IMR-90 (cell line): ENCODE measurements at regions not wholly inside any gene's neighbourhood (a gene's known extent, or its start where the extent isn't known, plus 50 kb on each side); places are given as distances from the start of the nearest gene placed in this dataset.

ENCODE experiments used
- ATAC-seq: fragments of 200-7000 bp; cut with Tn5 transposase; 2 replicates; pipeline ENCODE4 v1.9.1; 2020; ENCODE audit warnings: low read depth, mild to moderate bottlenecking, moderate library complexity
- BruUV-seq: library from RNA; stranded (reverse); fragments of 400-500 nt; replicated peaks from 2 replicates; lab custom pipeline; 2021; lab: Mats Ljungman, UMichigan
- CTCF ChIA-PET: fragments of 300-600 bp; formaldehyde crosslinking; extraction: SDS; loops from one replicate; lab custom pipeline; 2021; ENCODE audit warnings: antibody characterized with exemption; lab: Yijun Ruan, JAX
- POLR2A ChIA-PET: fragments of 300-600 bp; sonication (Branson Sonifier 250); formaldehyde crosslinking; loops from one replicate; lab custom pipeline; 2022; ENCODE audit warnings: antibody characterized with exemption; ENCODE audit not compliant: unreplicated experiment; lab: Charles Lee
- DNase-seq: peaks from one replicate; pipeline ENCODE4 v3.0.0; 2013
- H2AFZ ChIP-seq: replicated peaks from 2 replicates; pipeline ENCODE3; 2013; ENCODE audit warnings: low read length, mild to moderate bottlenecking; ENCODE audit not compliant: poor library complexity
- H2AK5ac ChIP-seq: 2 replicates; pipeline ENCODE4 v1.6.1; 2013; ENCODE audit warnings: low read depth, low read length, inconsistent platforms
- H2AK9ac ChIP-seq: replicated peaks from 2 replicates; pipeline ENCODE3; 2013; ENCODE audit warnings: mild to moderate bottlenecking, low read depth, low read length, moderate library complexity; ENCODE audit not compliant: poor library complexity
- H2BK120ac ChIP-seq: 2 replicates; pipeline ENCODE4 v1.6.1; 2013; ENCODE audit warnings: low read depth, low read length, inconsistent platforms
- H2BK15ac ChIP-seq: 3 replicates; pipeline ENCODE4 v1.6.1; 2013; ENCODE audit warnings: low read depth, low read length, inconsistent platforms
- H2BK20ac ChIP-seq: 2 replicates; pipeline ENCODE4 v1.6.1; 2013; ENCODE audit warnings: low read depth, mild to moderate bottlenecking, inconsistent platforms, low read length, moderate library complexity
- H2BK5ac ChIP-seq: 2 replicates; pipeline ENCODE4 v1.6.1; 2013; ENCODE audit warnings: mild to moderate bottlenecking, low read depth, low read length, inconsistent platforms; ENCODE audit not compliant: poor library complexity, severe bottlenecking
- H3K14ac ChIP-seq: replicated peaks from 2 replicates; pipeline ENCODE4 v1.6.1; 2013; ENCODE audit warnings: low read depth, low read length, inconsistent platforms
- H3K18ac ChIP-seq: 2 replicates; pipeline ENCODE4 v1.6.1; 2013; ENCODE audit warnings: low read depth, low read length, control low read depth
- H3K23ac ChIP-seq: 2 replicates; pipeline ENCODE4 v1.6.1; 2013; ENCODE audit warnings: low read depth, low read length, inconsistent platforms
- H3K27ac ChIP-seq: 2 replicates; pipeline ENCODE4 v1.5.1; 2013; ENCODE audit warnings: mild to moderate bottlenecking, control low read depth, low read length; ENCODE audit not compliant: insufficient read depth
- H3K27me3 ChIP-seq: 2 replicates; pipeline ENCODE4 v1.6.1; 2013; ENCODE audit warnings: low read length; ENCODE audit not compliant: control insufficient read depth, insufficient read depth
- H3K36me3 ChIP-seq: 2 replicates; pipeline ENCODE4 v1.6.1; 2013; ENCODE audit warnings: low read length, mixed read lengths; ENCODE audit not compliant: control insufficient read depth, insufficient read depth
- H3K4ac ChIP-seq: 2 replicates; pipeline ENCODE4 v1.6.1; 2013; ENCODE audit warnings: low read depth, low read length, inconsistent platforms
- H3K4me1 ChIP-seq: 2 replicates; pipeline ENCODE4 v1.6.1; 2013; ENCODE audit warnings: low read length, mixed read lengths; ENCODE audit not compliant: control insufficient read depth, insufficient read depth
- H3K4me2 ChIP-seq: 2 replicates; pipeline ENCODE4 v1.6.1; 2013; ENCODE audit warnings: low read depth, mild to moderate bottlenecking, control low read depth, low read length, moderate library complexity
- H3K4me3 ChIP-seq: 2 replicates; pipeline ENCODE4 v1.5.1; 2013; ENCODE audit warnings: low read depth, mild to moderate bottlenecking, control low read depth, low read length, moderate library complexity; ENCODE audit not compliant: insufficient read depth
- H3K56ac ChIP-seq: 2 replicates; pipeline ENCODE4 v1.6.1; 2013; ENCODE audit warnings: low read length, inconsistent platforms; ENCODE audit not compliant: insufficient read depth; ENCODE audit errors: extremely low read depth
- H3K79me1 ChIP-seq, 2 experiments: 2 replicates each; pipeline ENCODE4 v1.6.1; 2013; ENCODE audit warnings: low read length in 2 of 2, inconsistent platforms in 1 of 2, low read depth in 1 of 2
- H3K9ac ChIP-seq: 2 replicates; pipeline ENCODE4 v1.6.1; 2013; ENCODE audit warnings: low read depth, low read length, control low read depth
- H3K9me1 ChIP-seq: 2 replicates; pipeline ENCODE4 v1.6.1; 2013; ENCODE audit warnings: low read length, inconsistent platforms; ENCODE audit not compliant: insufficient read depth
- H3K9me3 ChIP-seq: 2 replicates; pipeline ENCODE4 v1.6.1; 2013; ENCODE audit warnings: low read length; ENCODE audit not compliant: control insufficient read depth, insufficient read depth
- H4K20me1 ChIP-seq: 2 replicates; pipeline ENCODE4 v1.6.1; 2013; ENCODE audit warnings: low read length, inconsistent platforms; ENCODE audit not compliant: insufficient read depth
- H4K5ac ChIP-seq: 2 replicates; pipeline ENCODE4 v1.6.1; 2013; ENCODE audit warnings: mild to moderate bottlenecking, low read depth, low read length, control low read depth
- H4K8ac ChIP-seq, 2 experiments: 2 replicates each; pipeline ENCODE4 v1.6.1; 2013; ENCODE audit warnings: low read depth in 2 of 2, low read length in 2 of 2, control low read depth in 1 of 2, inconsistent platforms in 1 of 2
- H4K91ac ChIP-seq: 2 replicates; pipeline ENCODE4 v1.6.1; 2013; ENCODE audit warnings: low read depth, low read length, inconsistent platforms; ENCODE audit not compliant: insufficient read depth
- RAD21 ChIP-seq: IDR thresholded peaks from 2 replicates; pipeline ENCODE4 v1.6.1; 2012; ENCODE audit warnings: low read length, improper control_type of control experiment
- RCOR1 ChIP-seq: IDR thresholded peaks from 2 replicates; pipeline ENCODE4 v1.6.1; 2012; ENCODE audit warnings: mild to moderate bottlenecking, low read length, improper control_type of control experiment; ENCODE audit not compliant: insufficient replicate concordance
- SMC3 ChIP-seq: fragments of 150-350 bp; IDR thresholded peaks from 2 replicates; pipeline ENCODE4 v1.6.1; 2016; ENCODE audit warnings: low read depth, mild to moderate bottlenecking, antibody characterized with exemption, low read length, moderate library complexity
- WGBS, 2 experiments: methylation state at CpG; one replicate each; pipeline versions ENCODE4 v1.1.5 to v1.1.7; 2013; ENCODE audit warnings: missing lambda C conversion rate in 2 of 2; ENCODE audit not compliant: insufficient read length in 1 of 2; ENCODE audit errors: extremely low coverage in 2 of 2; 5-methylcytosine and 5-hydroxymethylcytosine counted together
- dilution Hi-C: fragments of 300-500 bp; cut with HindIII; formaldehyde crosslinking; loops from one replicate; pipeline ENCODE4 v1.14.3; 2018; ENCODE audit warnings: low sequenced_read_pairs; ENCODE audit not compliant: unreplicated experiment
- in situ Hi-C: fragments of 300-500 bp; cut with MboI; formaldehyde crosslinking; loops from 3 replicates; pipeline ENCODE4 v1.14.3; 2019; ENCODE audit warnings: low sequenced_read_pairs, inconsistent platforms, mixed read lengths
- intact Hi-C: fragments of 100-400 bp; cut with micrococcal nuclease; formaldehyde crosslinking; loops from 2 replicates; pipeline ENCODE4 v1.10.0; 2022
- TF ChIP-seq, protein P1 (sequence below): conservative IDR thresholded peaks from 2 replicates; pipeline ENCODE4 v1.5.1; 2012; ENCODE audit warnings: mild to moderate bottlenecking, low read depth, low read length, improper control_type of control experiment

DNA sequence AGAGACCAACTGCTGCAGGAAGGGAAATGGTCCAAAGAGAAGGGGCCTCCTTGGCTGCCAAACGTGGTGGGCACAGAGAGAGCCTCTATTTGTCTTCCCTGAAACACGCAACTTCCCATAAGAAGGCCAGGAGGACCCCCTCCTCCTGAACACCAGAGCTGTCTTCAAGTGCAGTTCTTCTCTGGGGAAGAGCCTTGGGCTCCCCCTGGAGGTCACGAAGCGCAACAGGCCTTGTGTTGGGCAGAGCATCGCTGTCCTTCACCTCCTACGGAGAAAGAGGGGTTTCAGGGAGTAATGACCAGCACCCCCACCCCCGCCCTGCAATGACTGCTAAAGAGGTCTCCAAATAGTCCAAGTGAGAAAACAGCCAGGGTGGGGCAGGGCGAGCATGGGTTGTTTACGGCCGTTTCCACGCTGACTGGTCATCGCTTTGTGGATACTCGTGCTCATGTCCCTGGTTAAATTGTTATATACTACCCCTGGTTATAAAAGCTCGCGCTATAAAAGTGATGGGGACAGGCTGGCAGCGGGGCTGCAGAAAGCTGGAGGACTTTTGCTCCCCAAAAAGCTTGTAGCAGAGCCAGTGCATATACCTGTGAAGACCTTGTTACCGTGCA, 397.5 kb upstream of the ATP10A start:
- Histone ChIP-seq H3K27ac (no peak overlapping the region), H3K9me3 (peaks cover 4% of the 10 kb centered on the region; the same call in 1 of the 2 replicates), H4K20me1 (no peaks in the 10 kb centered on the region), H3K27me3 (no peaks in the 10 kb centered on the region), H3K56ac (no peak overlapping the region), H3K36me3 (no peaks in the 10 kb centered on the region), H3K9ac (no peak overlapping the region), H2AK5ac (no peak overlapping the region), H3K18ac (no peak overlapping the region), H3K4me1 (no peaks in the 10 kb centered on the region), H3K23ac (no peak overlapping the region), H2AK9ac (no peak overlapping the region), H3K79me1 (no peaks in the 10 kb centered on the region), H3K4ac (no peak overlapping the region), H2AFZ (no peak overlapping the region), H3K4me2 (no peak overlapping the region), H3K14ac (no peak overlapping the region), H4K91ac (no peak overlapping the region), H2BK20ac (no peak overlapping the region), H2BK15ac (no peak overlapping the region), H4K5ac (no peak overlapping the region), H3K4me3 (no peak overlapping the region), H2BK5ac (no peak overlapping the region), H2BK120ac (no peak overlapping the region), H4K8ac (no peak overlapping the region), H3K9me1 (no peaks in the 10 kb centered on the region)
- peak; percentile 72 for ATAC-seq
- in situ Hi-C loops (loop anchor here (25.0 kb wide), 3 partner anchors 223 to 1098 kb away; no protein-coding TSS in a partner anchor), intact Hi-C loops (loop anchor here (5.0 kb wide), 1 partner anchor 223 kb away; no protein-coding TSS in a partner anchor), dilution Hi-C loops (no loop called here)
- 49% methylated on average over 4 of the region's 17 CpGs; no CpG with 5 or more reads in 1 of the 2 experiments for WGBS, 2 experiments
- ChIA-PET POLR2A (no interaction called here), CTCF (interaction anchor here (1.1 to 2.0 kb wide), 4 partner anchors 9 to 752 kb away, joined by 3 to 5 read pairs (median 4); no protein-coding TSS in a partner anchor)
- DNase-seq: peak; percentile 22
- TF ChIP-seq, protein P1, sequence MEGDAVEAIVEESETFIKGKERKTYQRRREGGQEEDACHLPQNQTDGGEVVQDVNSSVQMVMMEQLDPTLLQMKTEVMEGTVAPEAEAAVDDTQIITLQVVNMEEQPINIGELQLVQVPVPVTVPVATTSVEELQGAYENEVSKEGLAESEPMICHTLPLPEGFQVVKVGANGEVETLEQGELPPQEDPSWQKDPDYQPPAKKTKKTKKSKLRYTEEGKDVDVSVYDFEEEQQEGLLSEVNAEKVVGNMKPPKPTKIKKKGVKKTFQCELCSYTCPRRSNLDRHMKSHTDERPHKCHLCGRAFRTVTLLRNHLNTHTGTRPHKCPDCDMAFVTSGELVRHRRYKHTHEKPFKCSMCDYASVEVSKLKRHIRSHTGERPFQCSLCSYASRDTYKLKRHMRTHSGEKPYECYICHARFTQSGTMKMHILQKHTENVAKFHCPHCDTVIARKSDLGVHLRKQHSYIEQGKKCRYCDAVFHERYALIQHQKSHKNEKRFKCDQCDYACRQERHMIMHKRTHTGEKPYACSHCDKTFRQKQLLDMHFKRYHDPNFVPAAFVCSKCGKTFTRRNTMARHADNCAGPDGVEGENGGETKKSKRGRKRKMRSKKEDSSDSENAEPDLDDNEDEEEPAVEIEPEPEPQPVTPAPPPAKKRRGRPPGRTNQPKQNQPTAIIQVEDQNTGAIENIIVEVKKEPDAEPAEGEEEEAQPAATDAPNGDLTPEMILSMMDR: peak; percentile 61
- TF ChIP-seq RCOR1 (no peak), SMC3 (peak; percentile 57), RAD21 (peak; percentile 68)
- no TSS peak for BruUV-seq
